Right cardiac atrium (tissue), 5 donors: ENCODE measurements at regions not wholly inside any gene's neighbourhood (a gene's known extent, or its start where the extent isn't known, plus 50 kb on each side); places are given as distances from the start of the nearest gene placed in this dataset.
A peak's percentile ranks its signal among the peaks of the same experiment; 100 is the strongest.

Experiments
- ATAC-seq, 2 donors: fragments of 200-7000 bp; cut with Tn5 transposase; one replicate each; pipeline versions ENCODE4 v1.8.0 to v1.9.1; 2020; ENCODE audit warnings: moderate library complexity in 2 of 2, mild to moderate bottlenecking in 1 of 2
- DNase-seq, 3 donors: peaks; one replicate each; pipeline ENCODE4 v3.0.0-alpha.2; 2020
- H3K27ac ChIP-seq: one replicate; pipeline ENCODE4 v1.5.1; 2013; ENCODE audit warnings: mild to moderate bottlenecking, low read length, control low read depth, moderate library complexity
- H3K27me3 ChIP-seq: one replicate; pipeline ENCODE4 v1.6.1; 2013; ENCODE audit not compliant: control insufficient read depth, insufficient read depth
- H3K4me1 ChIP-seq: one replicate; pipeline ENCODE4 v1.6.1; 2013; ENCODE audit warnings: low read length; ENCODE audit not compliant: control insufficient read depth, insufficient read depth
- H3K4me3 ChIP-seq: one replicate; pipeline ENCODE4 v1.5.1; 2013; ENCODE audit warnings: low read length, control low read depth
- H3K9me3 ChIP-seq: one replicate; pipeline ENCODE4 v1.6.1; 2013; ENCODE audit warnings: low read length; ENCODE audit not compliant: control insufficient read depth
- WGBS: extraction: QIAGEN DNeasy Blood & Tissue Kit; methylation state at CpG from one replicate; pipeline ENCODE4 v1.1.7; 2013; 5-methylcytosine and 5-hydroxymethylcytosine counted together
- intact Hi-C, 4 donors: fragments of 100-400 bp; cut with DNase I; formaldehyde crosslinking; loops; one replicate each; pipeline versions ENCODE4 v1.11.0 to v1.14.0; 2022 to 2023
- donor health status: healthy with polysubstance abuse.
- donor health status: DM: no; HTN: yes; CAD: no.
- donor health status: DM: no; HTN: no; CAD: no.
- donor health status: DM: no; HTN: yes; CAD: no; lungs with severe emphysema.
- donor health status: DM: yes; HTN: yes; CAD: no.

DNA sequence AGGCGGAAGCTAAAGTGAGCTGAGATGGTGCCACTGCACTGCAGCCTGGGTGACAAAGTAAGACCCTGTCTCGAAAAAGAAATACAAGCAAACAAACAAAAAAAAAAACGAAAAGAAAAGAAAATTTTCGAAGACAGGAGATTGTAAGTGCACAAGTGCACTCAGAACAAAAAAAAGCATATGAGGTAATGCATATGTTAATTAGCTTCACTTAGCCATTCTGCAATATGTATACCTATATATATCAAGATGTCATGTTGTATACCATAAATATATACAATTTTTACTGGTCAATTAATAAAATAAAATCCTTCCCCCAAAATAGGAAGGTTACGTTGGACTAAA, 127.5 kb downstream of the RIN2 start:
- 47% methylated on average over 5 of the region's 5 CpGs for WGBS
- DNase-seq (no peak), ATAC-seq (no peak)
- no peaks in the 10 kb centered on the region for H3K27me3 ChIP-seq
- no peak overlapping the region for H3K27ac ChIP-seq
- H3K9me3 ChIP-seq = no peaks in the 10 kb centered on the region
- H3K4me3 ChIP-seq = no peak overlapping the region
- peaks cover 23% of the 10 kb centered on the region for H3K4me1 ChIP-seq
- intact Hi-C loops = loop anchor here in 3 of 4 donors (5.0 to 10.0 kb wide), 3 partner anchors 68 to 101 kb away; no protein-coding TSS in a partner anchor

DNA sequence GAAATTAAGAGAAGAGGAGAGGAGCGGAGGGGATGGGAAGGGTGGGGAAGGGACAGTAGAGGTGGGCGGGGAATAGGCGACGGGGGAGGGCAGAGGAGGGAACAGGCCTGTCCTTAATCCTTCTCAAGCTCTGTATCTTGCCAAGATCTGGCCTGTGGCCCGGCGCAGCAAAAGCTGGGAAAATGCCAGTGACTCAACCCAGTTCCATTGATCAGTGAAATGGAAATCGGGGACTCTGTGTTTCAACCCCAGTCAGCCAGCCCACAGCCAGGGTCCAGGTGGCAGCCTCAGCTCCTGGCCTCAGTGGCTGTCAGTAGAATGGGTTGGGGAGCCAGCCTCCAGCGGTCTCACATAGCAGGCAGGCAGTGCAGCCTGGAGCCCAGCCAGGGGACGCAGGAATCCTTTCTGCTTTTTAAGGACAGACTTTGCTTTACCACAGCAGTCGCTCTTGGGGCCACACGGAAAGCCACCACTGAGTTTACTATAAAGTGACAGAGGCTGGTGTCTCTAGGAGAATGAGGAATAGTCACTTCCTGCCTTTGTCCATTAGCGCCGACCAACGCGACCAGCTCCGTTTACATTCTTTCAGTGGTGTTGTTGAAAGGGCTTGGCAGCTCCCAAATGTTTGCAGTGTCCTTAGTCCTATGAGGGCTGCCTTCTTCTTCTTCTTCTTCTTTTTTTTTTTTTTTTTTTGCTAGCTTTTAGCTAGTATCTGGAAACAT, 128.0 kb downstream of the RIN2 start:
- Histone ChIP-seq H3K4me3 (peak overlapping the region; percentile 44), H3K9me3 (no peaks in the 10 kb centered on the region), H3K4me1 (peaks cover 23% of the 10 kb centered on the region), H3K27me3 (no peaks in the 10 kb centered on the region), H3K27ac (peak overlapping the region; percentile 97)
- peak; percentile 53 to 59 for ATAC-seq
- 23% methylated on average over 16 of the region's 16 CpGs for WGBS
- intact Hi-C loops = loop anchor here in 3 of 4 donors (5.0 to 10.0 kb wide), 3 partner anchors 69 to 101 kb away; no protein-coding TSS in a partner anchor
- peak; percentile 40 to 87 (median 82) for DNase-seq

DNA sequence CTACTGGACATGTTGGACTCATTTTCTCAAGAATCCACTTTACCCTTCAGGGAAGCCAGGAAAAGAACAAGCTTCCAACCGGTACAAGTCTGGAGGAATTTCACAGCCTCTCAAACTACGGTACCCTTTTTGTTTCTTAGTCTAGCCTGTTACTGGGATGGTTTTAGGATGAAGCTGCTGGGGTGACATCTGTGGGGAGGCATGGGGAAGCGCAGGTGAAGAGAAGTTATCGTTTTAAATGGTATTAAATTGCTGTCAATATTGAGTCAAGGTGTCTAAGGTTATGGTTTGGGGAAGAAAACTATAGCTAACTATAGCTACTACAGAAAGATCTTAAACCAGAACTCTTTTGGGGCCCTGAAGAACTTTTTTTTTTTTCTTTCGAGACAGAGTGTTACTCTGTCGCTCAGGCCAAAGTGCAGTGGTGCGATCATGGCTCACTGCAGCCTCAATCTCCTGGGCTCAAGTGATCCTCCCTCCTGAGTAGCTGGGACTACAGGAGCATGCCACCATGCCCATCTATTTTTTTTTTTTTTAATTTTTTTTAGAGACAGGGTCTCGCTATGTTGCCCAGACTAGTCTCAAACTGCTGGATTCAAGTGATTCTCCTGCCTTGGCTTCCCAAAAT, 128.7 kb downstream of the RIN2 start:
- peak overlapping the region; percentile 96 for H3K27ac ChIP-seq
- intact Hi-C loops = loop anchor here in 3 of 4 donors (5.0 to 10.0 kb wide), 3 partner anchors 69 to 102 kb away; no protein-coding TSS in a partner anchor
- peaks cover 23% of the 10 kb centered on the region for H3K4me1 ChIP-seq
- ATAC-seq (no peak), DNase-seq (no peak)
- H3K9me3 ChIP-seq = no peaks in the 10 kb centered on the region
- H3K4me3 ChIP-seq = peak overlapping the region; percentile 44
- H3K27me3 ChIP-seq = no peaks in the 10 kb centered on the region
- WGBS = 54% methylated on average over 8 of the region's 8 CpGs

DNA sequence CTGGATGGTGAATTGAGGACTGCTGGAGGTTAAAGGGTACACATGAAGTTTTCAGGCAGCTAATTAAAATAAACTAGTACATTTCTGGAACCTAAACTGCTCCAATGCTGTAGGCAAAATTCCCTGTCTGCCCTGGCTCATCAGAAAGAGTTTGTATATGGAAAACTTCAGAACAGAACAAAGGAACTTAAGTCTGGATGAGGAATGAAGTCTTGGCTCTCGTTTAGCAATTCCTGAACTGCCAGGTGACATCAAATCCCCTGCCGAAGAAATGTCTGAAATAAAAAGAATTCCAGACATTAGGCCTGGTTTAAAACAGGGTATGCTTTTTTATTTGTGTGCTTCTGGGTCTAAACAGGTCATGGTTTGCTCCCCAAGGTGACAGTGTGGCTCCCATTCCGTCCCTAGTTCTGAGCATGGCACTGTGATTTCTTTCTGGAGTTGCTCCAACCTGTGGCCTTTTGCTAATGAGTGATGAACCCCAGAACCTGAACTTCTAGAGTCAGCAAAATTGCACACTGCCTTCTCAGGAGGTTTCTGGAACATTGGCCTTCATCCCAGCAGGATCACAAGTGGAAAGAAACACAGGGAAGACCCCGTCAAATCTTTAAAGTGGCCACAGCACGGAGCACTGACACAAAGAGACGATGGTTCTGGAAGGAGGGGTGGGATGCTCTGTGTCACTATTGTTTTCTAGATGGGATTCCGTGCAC, 129.4 kb upstream of the NAA20 start:
- DNase-seq (no peak), ATAC-seq (no peak)
- H3K9me3 ChIP-seq = no peaks in the 10 kb centered on the region
- 36% methylated on average over 7 of the region's 7 CpGs for WGBS
- H3K4me3 ChIP-seq = peak overlapping the region; percentile 44
- H3K27ac ChIP-seq = peak overlapping the region; percentile 96
- intact Hi-C loops = loop anchor here in 3 of 4 donors (5.0 to 10.0 kb wide), 3 partner anchors 70 to 103 kb away; no protein-coding TSS in a partner anchor
- no peaks in the 10 kb centered on the region for H3K27me3 ChIP-seq
- peaks cover 23% of the 10 kb centered on the region for H3K4me1 ChIP-seq

DNA sequence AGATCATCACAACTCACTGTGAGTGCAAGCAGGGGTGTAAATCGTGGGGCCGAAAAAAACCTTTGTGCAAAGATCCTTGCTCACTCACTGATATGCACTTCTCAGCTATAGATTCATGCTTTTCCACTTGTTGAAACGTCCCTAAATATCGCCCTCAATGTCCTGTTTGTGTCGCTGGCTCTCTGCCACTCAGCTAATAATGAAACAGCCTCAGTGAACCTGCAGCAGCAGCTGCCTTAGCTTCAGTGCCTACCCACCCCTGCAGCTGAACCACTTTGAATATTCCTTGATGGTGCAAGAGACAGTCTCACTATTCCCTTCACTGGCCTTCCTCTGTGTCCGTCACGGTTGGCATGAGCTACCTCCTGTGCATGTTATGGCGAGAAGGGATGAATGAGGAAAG, 128.9 kb upstream of the NAA20 start:
- DNase-seq (peak in 1 of 3 donors; percentile 59), ATAC-seq (peak; percentile 11 to 19)
- 36% methylated on average over 8 of the region's 8 CpGs for WGBS
- no peaks in the 10 kb centered on the region for H3K9me3 ChIP-seq
- intact Hi-C loops = loop anchor here in 3 of 4 donors (5.0 to 10.0 kb wide), 3 partner anchors 71 to 103 kb away; no protein-coding TSS in a partner anchor
- peaks cover 23% of the 10 kb centered on the region for H3K4me1 ChIP-seq
- H3K27me3 ChIP-seq = no peaks in the 10 kb centered on the region
- peak overlapping the region; percentile 44 for H3K4me3 ChIP-seq
- peak overlapping the region; percentile 96 for H3K27ac ChIP-seq

DNA sequence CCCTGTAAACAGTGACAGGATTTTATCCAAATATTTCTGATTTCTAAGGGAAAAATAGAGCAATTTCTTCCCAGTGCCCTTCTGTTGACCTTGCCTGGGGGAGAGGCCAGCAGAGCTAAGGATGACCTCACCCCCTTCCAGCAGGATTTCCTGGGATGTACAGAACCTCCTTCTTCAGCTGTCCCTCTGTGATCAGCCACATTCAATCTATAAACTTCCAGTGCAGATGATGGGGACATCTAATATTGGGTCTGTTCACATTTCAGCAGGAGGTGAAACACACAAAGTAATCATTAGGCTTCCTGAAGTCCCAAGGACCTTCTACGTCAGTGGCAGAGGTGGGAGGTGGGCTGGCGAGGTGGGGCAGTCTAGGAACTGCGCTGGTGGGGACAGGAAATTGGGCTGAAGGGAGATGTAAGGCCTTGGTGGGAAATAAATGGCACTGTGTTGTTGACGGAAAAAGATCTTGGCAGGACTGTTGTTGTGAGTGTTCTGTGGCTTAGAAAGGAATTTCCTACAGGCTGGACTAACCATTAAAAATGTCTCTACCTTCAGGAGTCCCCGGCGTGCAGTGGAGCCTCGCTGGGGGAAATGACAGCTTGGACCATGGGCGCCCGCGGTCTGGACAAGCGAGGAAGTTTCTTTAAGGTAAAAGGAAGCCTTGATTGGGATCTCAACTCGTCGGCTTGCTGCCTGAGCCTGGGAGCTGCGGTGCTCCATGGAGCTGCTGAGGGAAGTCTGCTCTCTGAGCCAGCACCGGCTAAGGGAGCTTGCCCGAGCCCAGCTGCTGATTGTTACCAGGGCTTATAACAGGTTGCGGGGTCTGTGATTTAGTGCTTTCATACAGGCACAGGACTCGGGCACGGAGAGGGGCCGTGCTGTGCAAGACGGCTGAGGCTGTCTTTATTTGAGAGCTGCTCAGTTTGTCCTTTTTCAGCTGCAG, 127.9 kb upstream of the NAA20 start:
- intact Hi-C loops = loop anchor here in 3 of 4 donors (5.0 to 10.0 kb wide), 3 partner anchors 72 to 104 kb away; no protein-coding TSS in a partner anchor
- peak; percentile 84 to 87 for ATAC-seq

DNA sequence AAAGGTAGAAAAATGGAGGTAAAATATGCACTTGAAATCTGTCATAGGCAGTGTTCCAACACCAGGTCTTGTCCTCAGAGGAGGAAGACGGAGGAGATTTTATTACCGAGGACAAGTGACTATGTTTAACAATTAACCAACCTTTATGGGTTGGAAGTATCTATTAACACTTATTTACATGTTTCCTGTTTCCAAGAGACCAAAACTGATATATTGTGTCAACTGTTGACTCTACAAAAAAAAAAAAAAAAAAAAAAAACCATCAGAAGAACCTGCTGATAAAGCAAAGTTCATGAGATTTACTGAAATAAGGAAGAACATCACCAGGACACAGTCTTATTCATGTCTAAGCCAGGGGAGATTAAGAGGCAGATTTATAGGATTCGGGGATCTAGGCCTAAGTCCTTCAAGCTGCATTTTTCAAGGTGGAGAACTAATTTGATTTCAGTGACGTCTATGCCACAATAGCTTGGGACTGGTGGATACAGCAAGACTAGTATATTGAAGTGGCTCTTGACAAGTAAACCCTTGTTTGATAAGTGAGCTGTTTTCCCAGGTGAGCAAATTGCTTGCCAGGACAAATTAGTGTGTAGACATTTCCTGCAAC, 126.6 kb upstream of the NAA20 start:
- intact Hi-C loops = no loop called here
- Histone ChIP-seq H3K4me3 (peak overlapping the region; percentile 42), H3K27ac (no peak overlapping the region), H3K4me1 (peaks cover 23% of the 10 kb centered on the region), H3K27me3 (no peaks in the 10 kb centered on the region), H3K9me3 (no peaks in the 10 kb centered on the region)
- ATAC-seq (no peak), DNase-seq (no peak)
- WGBS = 75% methylated on average over 4 of the region's 4 CpGs

More for the DNA sequence above, 127.9 kb upstream of the NAA20 start:
- H3K27ac ChIP-seq = peak overlapping the region; percentile 96
- no peaks in the 10 kb centered on the region for H3K9me3 ChIP-seq
- 22% methylated on average over 21 of the region's 21 CpGs for WGBS
- peaks cover 23% of the 10 kb centered on the region for H3K4me1 ChIP-seq
- H3K27me3 ChIP-seq = no peaks in the 10 kb centered on the region
- peak; percentile 72 to 82 (median 82) for DNase-seq
- peak overlapping the region; percentile 44 for H3K4me3 ChIP-seq

DNA sequence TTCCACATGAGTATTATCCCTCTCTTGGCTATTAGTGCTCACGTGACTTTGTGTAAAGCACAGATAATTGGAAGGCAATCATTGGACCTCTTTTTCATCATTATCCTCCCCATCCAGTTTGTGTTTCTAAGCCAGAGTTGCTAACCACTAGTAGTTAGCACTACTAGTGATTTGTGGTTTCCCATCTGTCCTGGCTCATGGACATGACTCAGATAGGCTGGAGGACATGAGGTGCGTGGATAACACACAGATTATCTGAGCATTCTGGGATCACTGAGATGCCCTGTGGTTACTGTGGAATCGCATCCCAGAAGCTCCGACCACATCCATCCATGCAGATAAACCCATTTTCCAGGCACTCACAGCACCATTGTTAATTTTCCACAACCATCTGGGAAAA, 123.8 kb upstream of the NAA20 start:
- ATAC-seq (no peak), DNase-seq (no peak)
- 85% methylated on average over 4 of the region's 4 CpGs for WGBS
- intact Hi-C loops = no loop called here
- Histone ChIP-seq H3K4me3 (no peak overlapping the region), H3K27me3 (no peaks in the 10 kb centered on the region), H3K9me3 (no peaks in the 10 kb centered on the region), H3K4me1 (peaks cover 13% of the 10 kb centered on the region), H3K27ac (no peak overlapping the region)

DNA sequence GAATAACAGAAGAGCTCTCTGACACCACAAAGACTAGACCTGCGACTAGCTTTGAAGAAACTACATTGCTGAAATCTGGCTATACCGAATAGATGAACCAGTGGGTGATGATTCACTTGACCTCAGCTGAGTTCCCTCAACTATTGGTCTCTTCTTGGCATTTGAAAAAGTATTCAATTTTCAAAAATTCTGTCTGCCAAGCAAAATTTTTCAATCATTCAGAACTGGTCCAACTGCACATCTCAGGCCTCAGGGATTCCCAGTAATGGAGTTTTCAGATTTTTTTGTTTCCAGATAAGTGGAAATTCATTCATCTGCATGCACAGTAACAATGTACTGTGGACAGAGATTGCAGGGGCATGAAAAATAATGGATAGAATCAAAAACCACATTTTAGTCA, 121.4 kb upstream of the NAA20 start:
- no peak overlapping the region for H3K27ac ChIP-seq
- DNase-seq (no peak), ATAC-seq (no peak)
- intact Hi-C loops = no loop called here
- H3K4me3 ChIP-seq = no peak overlapping the region
- no peaks in the 10 kb centered on the region for H3K27me3 ChIP-seq
- H3K4me1 ChIP-seq = peaks cover 2% of the 10 kb centered on the region
- H3K9me3 ChIP-seq = no peaks in the 10 kb centered on the region
- WGBS = 92% methylated on average over 2 of the region's 2 CpGs

DNA sequence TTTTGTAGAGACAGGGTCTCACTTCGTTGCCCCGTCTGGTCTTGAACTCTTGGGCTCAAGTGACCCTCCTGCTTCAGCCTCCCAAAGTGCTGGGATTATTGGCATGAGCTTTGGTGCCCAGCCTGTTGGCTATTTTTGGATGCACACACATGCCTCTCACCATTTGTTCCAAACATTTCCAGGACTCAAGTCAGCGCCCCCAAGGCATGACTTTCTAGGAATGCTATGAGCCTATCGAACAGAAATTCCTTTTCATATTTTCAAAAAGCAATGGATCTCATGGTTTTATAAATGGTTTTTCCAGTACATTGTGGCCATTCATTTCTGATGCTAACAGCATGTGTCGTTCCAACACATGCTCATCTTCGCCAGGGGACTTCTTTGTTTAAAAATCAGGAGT, 119.3 kb upstream of the NAA20 start:
- Histone ChIP-seq H3K4me1 (peaks cover 2% of the 10 kb centered on the region), H3K27ac (no peak overlapping the region), H3K9me3 (no peaks in the 10 kb centered on the region), H3K4me3 (no peak overlapping the region), H3K27me3 (no peaks in the 10 kb centered on the region)
- WGBS = 85% methylated on average over 6 of the region's 6 CpGs
- intact Hi-C loops = no loop called here
- DNase-seq (no peak), ATAC-seq (no peak)
